ENCODE measurements at regions not wholly inside any gene's neighbourhood (a gene's known extent, or its start where the extent isn't known, plus 50 kb on each side); places are given as distances from the start of the nearest gene placed in this dataset.
A peak's percentile ranks its signal among the peaks of the same experiment; 100 is the strongest.

- no peak for FAIRE-seq
- no peak for TF ChIP-seq CTCF (IDR thresholded peaks at IDR 0.05)
These were observed 103.7 kb downstream of the PMP22 start for GRCh38 chr17:15161395-15161794.

GRCh38 chr17:15157051-15157450, 108.1 kb downstream of the PMP22 start:
- H3K36me3 ChIP-seq, result no peaks in the 10 kb centered on the region
- no peaks in the 10 kb centered on the region for H3K9me3 ChIP-seq
- intact Hi-C loops (cut with DNase I), result no loop called here
- peaks cover 0 to 5% (median 0%) of the 10 kb centered on the region in 4 donors for H3K27me3 ChIP-seq
- ATAC-seq, result no peak
- no peaks in the 10 kb centered on the region for H3K4me1 ChIP-seq
- no peak for FAIRE-seq
- no peak overlapping the region for H3K27ac ChIP-seq
- DNase-seq, result no peak
- 30 to 35% methylated on average over 5 of the region's 5 CpGs for WGBS, 2 donors
- no peak overlapping the region for H3K4me3 ChIP-seq
- no peak for TF ChIP-seq CTCF (IDR thresholded peaks at IDR 0.05)

More at GRCh38 chr17:15161395-15161794, 103.7 kb downstream of the PMP22 start:
- ATAC-seq (no peak), DNase-seq (peak in 1 of 6 donors; percentile 35)
- Histone ChIP-seq H3K4me1 (no peaks in the 10 kb centered on the region), H3K36me3 (no peaks in the 10 kb centered on the region), H3K4me3 (no peak overlapping the region), H3K27me3 (peaks cover 0 to 5% (median 2%) of the 10 kb centered on the region in 4 donors), H3K9me3 (no peaks in the 10 kb centered on the region), H3K27ac (no peak overlapping the region)
- WGBS, 2 donors, result 74 to 86% methylated on average over 7 of the region's 7 CpGs
- intact Hi-C loops (cut with DNase I), result no loop called here

- Histone ChIP-seq H3K4me1 (no peaks in the 10 kb centered on the region), H3K36me3 (no peaks in the 10 kb centered on the region), H3K4me3 (no peak overlapping the region), H3K27ac (no peak overlapping the region), H3K9me3 (no peaks in the 10 kb centered on the region), H3K27me3 (no peaks in the 10 kb centered on the region)
- no peak for FAIRE-seq
- no peak for DNase-seq
- WGBS, 2 donors, result 68 to 69% methylated on average over 2 of the region's 2 CpGs
- no peak for TF ChIP-seq CTCF (IDR thresholded peaks at IDR 0.05)
- intact Hi-C loops (cut with DNase I), result no loop called here
- no peak for ATAC-seq
These were observed 110.5 kb downstream of the PMP22 start for GRCh38 chr17:15154618-15155017.

GRCh38 chr17:15145621-15146020, 119.5 kb downstream of the PMP22 start:
- DNase-seq, result no peak
- TF ChIP-seq CTCF (IDR thresholded peaks at IDR 0.05), result no peak

GRCh38 chr17:15143524-15143923, 121.6 kb downstream of the PMP22 start:
- Histone ChIP-seq H3K4me1 (no peaks in the 10 kb centered on the region), H3K4me3 (no peak overlapping the region), H3K27me3 (no peaks in the 10 kb centered on the region), H3K27ac (no peak overlapping the region), H3K9me3 (no peaks in the 10 kb centered on the region), H3K36me3 (no peaks in the 10 kb centered on the region)
- WGBS, 2 donors, result 68 to 70% methylated on average over 6 of the region's 6 CpGs
- ATAC-seq, result no peak
- DNase-seq, result no peak
- FAIRE-seq, result no peak
- intact Hi-C loops (cut with DNase I), result no loop called here
- TF ChIP-seq CTCF (IDR thresholded peaks at IDR 0.05), result no peak

More at GRCh38 chr17:15145621-15146020, 119.5 kb downstream of the PMP22 start:
- Histone ChIP-seq H3K4me3 (no peak overlapping the region), H3K9me3 (no peaks in the 10 kb centered on the region), H3K27ac (no peak overlapping the region), H3K27me3 (no peaks in the 10 kb centered on the region), H3K4me1 (no peaks in the 10 kb centered on the region), H3K36me3 (no peaks in the 10 kb centered on the region)
- WGBS, 2 donors, result 77 to 81% methylated on average over 5 of the region's 5 CpGs
- FAIRE-seq (no peak), ATAC-seq (no peak)
- intact Hi-C loops (cut with DNase I), result no loop called here
